BJ (cell line): ENCODE measurements at regions not wholly inside any gene's neighbourhood (a gene's known extent, or its start where the extent isn't known, plus 50 kb on each side); places are given as distances from the start of the nearest gene placed in this dataset.
A peak's percentile ranks its signal among the peaks of the same experiment; 100 is the strongest.

Source experiments
- CTCF ChIA-PET: fragments of 350-600 bp; formaldehyde crosslinking; extraction: SDS; loops from one replicate; lab custom pipeline; 2021; ENCODE audit warnings: antibody characterized with exemption, inconsistent platforms; lab: Yijun Ruan, JAX
- POLR2A ChIA-PET: fragments of 300-600 bp; sonication (Branson Sonifier 250); formaldehyde crosslinking; extraction: SDS; loops from one replicate; lab custom pipeline; 2021; ENCODE audit warnings: antibody characterized with exemption; lab: Charles Lee
- DNase-seq: peaks from one replicate; pipeline ENCODE4 v3.0.0-alpha.2; 2011; ENCODE audit warnings: low read depth
- H3K27me3 ChIP-seq: 2 replicates; pipeline ENCODE4 v1.6.0; 2011; ENCODE audit warnings: low read length; ENCODE audit not compliant: control insufficient read depth, insufficient read depth
- H3K36me3 ChIP-seq: 2 replicates; pipeline ENCODE4 v1.5.1; 2011; ENCODE audit warnings: low read length; ENCODE audit not compliant: control insufficient read depth, insufficient read depth
- H3K4me3 ChIP-seq: 2 replicates; pipeline ENCODE4 v1.5.1; 2011; ENCODE audit warnings: low read depth, mild to moderate bottlenecking, control low read depth, low read length
- CTCF ChIP-seq: IDR thresholded peaks from 2 replicates; pipeline ENCODE4 v1.5.1; 2011; ENCODE audit warnings: low read depth, mild to moderate bottlenecking, control low read depth, inconsistent platforms, low read length, moderate library complexity; ENCODE audit not compliant: insufficient read depth

DNA sequence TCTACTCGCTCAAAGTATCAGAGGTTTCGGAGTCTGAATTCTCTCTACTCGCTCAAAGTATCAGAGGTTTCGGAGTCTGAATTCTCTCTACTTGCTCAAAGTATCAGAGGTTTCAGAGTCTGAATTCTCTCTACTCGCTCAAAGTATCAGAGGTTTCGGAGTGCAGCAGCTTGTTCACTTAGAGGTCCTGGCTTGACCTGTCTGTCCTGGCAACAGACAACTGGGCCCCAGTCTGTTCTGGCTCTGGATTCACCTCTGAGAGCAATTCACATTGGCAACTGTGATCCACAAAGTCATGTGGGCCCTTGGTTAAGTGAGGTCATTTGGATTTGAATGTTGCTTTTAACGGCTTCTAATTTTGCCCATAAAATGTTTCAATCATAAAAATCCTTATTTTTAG is 63.9 kb upstream of the ST8SIA6 start:
- CTCF ChIA-PET, result interaction anchor here (0.5 kb wide), 1 partner anchor 732 kb away, joined by 6 read pairs; no protein-coding TSS in a partner anchor
- no peak for DNase-seq
- no peaks in the 10 kb centered on the region for H3K27me3 ChIP-seq
- H3K4me3 ChIP-seq, result no peak overlapping the region
- POLR2A ChIA-PET, result no interaction called here
- TF ChIP-seq CTCF, result no peak
- no peaks in the 10 kb centered on the region for H3K36me3 ChIP-seq

DNA sequence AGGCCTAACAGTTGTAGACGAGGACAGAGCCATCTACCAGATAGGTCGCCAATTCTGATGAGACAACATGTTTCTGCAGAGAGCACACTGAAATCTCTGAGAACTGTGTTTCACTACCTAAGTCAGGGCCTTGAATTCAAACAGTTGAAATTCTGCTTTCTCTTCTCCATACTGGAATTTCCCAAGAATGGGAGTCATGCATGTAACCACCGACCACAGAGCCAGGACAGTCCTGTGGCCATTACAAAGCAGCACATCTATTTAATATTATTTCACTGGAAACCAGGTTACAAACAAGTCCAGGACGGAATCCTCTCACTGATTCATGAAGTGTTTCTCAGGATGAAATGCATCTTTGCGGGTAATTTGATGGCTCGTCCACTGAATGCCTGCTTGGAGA is 62.0 kb upstream of the ST8SIA6 start:
- H3K36me3 ChIP-seq, result no peaks in the 10 kb centered on the region
- H3K27me3 ChIP-seq, result no peaks in the 10 kb centered on the region
- ChIA-PET CTCF (no interaction called here), POLR2A (no interaction called here)
- no peak for DNase-seq
- no peak for TF ChIP-seq CTCF
- no peak overlapping the region for H3K4me3 ChIP-seq

DNA sequence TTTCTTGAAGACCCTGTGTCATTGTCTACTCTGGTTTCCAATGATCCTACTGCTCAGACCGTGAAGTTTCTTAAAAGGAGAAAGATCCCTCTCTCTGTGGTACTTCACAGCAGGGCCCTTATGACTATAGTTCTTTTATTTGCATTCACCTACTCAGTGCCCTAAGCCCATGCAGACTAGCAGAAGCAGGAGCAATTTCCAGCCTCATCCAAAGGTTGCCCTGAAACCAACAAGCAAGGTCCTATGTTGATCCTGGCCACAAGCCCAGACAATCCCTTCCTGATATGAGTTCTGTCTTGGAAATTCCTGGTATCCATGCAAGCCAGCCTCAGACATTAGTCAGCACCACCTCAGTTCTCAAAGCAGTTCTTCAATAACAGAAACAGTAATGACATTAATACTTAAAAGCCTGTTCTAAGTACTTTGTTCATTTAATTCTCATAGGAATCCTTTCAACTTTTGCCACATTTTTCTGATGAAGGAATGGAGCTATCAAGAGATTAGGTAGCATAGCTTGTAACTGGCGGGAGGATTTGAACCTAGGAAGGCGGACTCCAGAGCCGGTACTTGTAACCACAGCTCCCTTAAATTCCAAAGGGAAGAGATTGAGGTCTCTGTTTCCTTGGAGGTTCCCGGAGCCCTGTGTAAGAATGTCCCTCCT is 58.1 kb upstream of the ST8SIA6 start:
- POLR2A ChIA-PET, result no interaction called here
- DNase-seq, result peak; percentile 89
- Histone ChIP-seq H3K27me3 (no peaks in the 10 kb centered on the region), H3K4me3 (no peak overlapping the region), H3K36me3 (no peaks in the 10 kb centered on the region)
- CTCF ChIA-PET, result interaction anchor here (0.6 kb wide), 1 partner anchor 193 kb away, joined by 7 read pairs; no protein-coding TSS in a partner anchor
- no peak for TF ChIP-seq CTCF

DNA sequence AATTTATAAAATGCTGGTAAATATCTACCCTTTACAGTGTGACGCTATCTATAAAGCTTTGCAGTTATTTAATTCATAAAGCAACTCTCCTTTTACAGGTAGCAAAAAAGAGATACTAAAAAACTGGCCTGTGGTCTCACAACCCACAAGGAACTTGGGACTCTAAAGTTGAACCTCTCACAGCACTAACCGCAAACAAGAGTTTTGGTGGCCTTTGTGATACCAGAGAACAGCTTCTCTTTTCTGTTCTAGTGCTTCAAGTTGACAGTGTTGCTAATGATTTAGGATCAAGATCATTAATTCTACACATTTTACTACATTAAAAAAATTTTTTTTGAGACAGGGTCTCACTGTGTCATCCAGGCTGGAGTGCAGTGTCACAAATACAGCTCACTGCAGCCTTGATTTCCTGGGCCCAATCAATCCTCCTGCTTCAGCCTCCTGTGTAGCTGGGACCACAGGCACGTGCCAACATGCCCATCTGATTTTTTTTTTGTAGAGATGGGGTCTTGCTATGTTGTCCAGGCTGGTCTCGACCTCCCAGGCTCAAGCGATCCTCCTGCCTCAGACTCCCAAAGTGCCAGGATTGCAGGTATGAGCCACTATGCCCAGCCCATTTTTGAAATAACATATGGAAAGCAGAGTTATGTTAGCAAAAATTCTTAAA is 56.0 kb upstream of the ST8SIA6 start:
- no peak overlapping the region for H3K4me3 ChIP-seq
- POLR2A ChIA-PET, result no interaction called here

More for the DNA sequence above, 56.0 kb upstream of the ST8SIA6 start:
- H3K27me3 ChIP-seq, result no peaks in the 10 kb centered on the region
- TF ChIP-seq CTCF, result no peak
- no peaks in the 10 kb centered on the region for H3K36me3 ChIP-seq
- DNase-seq, result no peak
- CTCF ChIA-PET, result interaction anchor here (0.7 to 1.5 kb wide), 3 partner anchors 20 to 573 kb away, joined by 3 to 7 read pairs (median 3); no protein-coding TSS in a partner anchor
